Skin epidermis (tissue), 12 donors: ENCODE measurements at regions not wholly inside any gene's neighbourhood (a gene's known extent, or its start where the extent isn't known, plus 50 kb on each side); places are given as distances from the start of the nearest gene placed in this dataset.

ENCODE experiments used
- H3K27ac ChIP-seq, 21 experiments: fragments of 200-600 bp; sonication (generic) in 11 of 21; one replicate each; pipeline ENCODE4 v1.5.0; 2020; ENCODE audit warnings: mild to moderate bottlenecking in 3 of 21, inconsistent platforms in 2 of 21, moderate library complexity in 2 of 21
- H3K4me3 ChIP-seq, 7 experiments: fragments of 200-600 bp; sonication (generic) in 2 of 7; one replicate each; pipeline ENCODE4 v1.5.0; 2020; ENCODE audit warnings: inconsistent platforms in 2 of 7, mild to moderate bottlenecking in 2 of 7, moderate library complexity in 1 of 7

- peak overlapping the region in 2 of 7 experiments; percentile 5 to 6 for H3K4me3 ChIP-seq
- H3K27ac ChIP-seq = no peak overlapping the region
Measured at GRCh38 chr11:133787379-133788141, 57.8 kb downstream of the SPATA19 start.

- Histone ChIP-seq H3K4me3 (no peak overlapping the region), H3K27ac (no peak overlapping the region)
Measured at GRCh38 chr11:133785795-133786340, 59.4 kb downstream of the SPATA19 start.

GRCh38 chr11:133784359-133784758, 61.0 kb downstream of the SPATA19 start:
- Histone ChIP-seq H3K4me3 (no peak overlapping the region), H3K27ac (no peak overlapping the region)

- Histone ChIP-seq H3K27ac (no peak overlapping the region), H3K4me3 (no peak overlapping the region)
Measured at GRCh38 chr11:133782116-133782725, 63.1 kb downstream of the SPATA19 start.

GRCh38 chr11:133778161-133778560, 67.2 kb downstream of the SPATA19 start:
- H3K4me3 ChIP-seq = no peak overlapping the region
- H3K27ac ChIP-seq = no peak overlapping the region

GRCh38 chr11:133776671-133777367, 68.5 kb downstream of the SPATA19 start:
- Histone ChIP-seq H3K27ac (no peak overlapping the region), H3K4me3 (no peak overlapping the region)

GRCh38 chr11:133762538-133762937, 82.8 kb downstream of the SPATA19 start:
- H3K4me3 ChIP-seq = no peak overlapping the region
- no peak overlapping the region for H3K27ac ChIP-seq

GRCh38 chr11:133753150-133753549, 92.2 kb downstream of the SPATA19 start:
- H3K27ac ChIP-seq = no peak overlapping the region
- no peak overlapping the region for H3K4me3 ChIP-seq

- H3K4me3 ChIP-seq = no peak overlapping the region
- no peak overlapping the region for H3K27ac ChIP-seq
Measured at GRCh38 chr11:133749841-133750240, 95.5 kb downstream of the SPATA19 start.

GRCh38 chr11:133747409-133747808, 97.9 kb downstream of the SPATA19 start:
- H3K4me3 ChIP-seq = no peak overlapping the region
- no peak overlapping the region for H3K27ac ChIP-seq

- Histone ChIP-seq H3K4me3 (no peak overlapping the region), H3K27ac (no peak overlapping the region)
Measured at GRCh38 chr11:133746663-133747306, 98.5 kb downstream of the SPATA19 start.

- Histone ChIP-seq H3K27ac (no peak overlapping the region), H3K4me3 (no peak overlapping the region)
Measured at GRCh38 chr11:133745791-133746190, 99.5 kb downstream of the SPATA19 start.

GRCh38 chr11:133742353-133742752, 103.0 kb downstream of the SPATA19 start:
- H3K4me3 ChIP-seq = no peak overlapping the region
- H3K27ac ChIP-seq = no peak overlapping the region

GRCh38 chr11:133740963-133741362, 104.3 kb downstream of the SPATA19 start:
- Histone ChIP-seq H3K4me3 (no peak overlapping the region), H3K27ac (no peak overlapping the region)

- no peak overlapping the region for H3K4me3 ChIP-seq
- H3K27ac ChIP-seq = no peak overlapping the region
Measured at GRCh38 chr11:133739481-133739880, 105.8 kb downstream of the SPATA19 start.

- Histone ChIP-seq H3K4me3 (no peak overlapping the region), H3K27ac (no peak overlapping the region)
Measured at GRCh38 chr11:133738624-133739023, 106.7 kb downstream of the SPATA19 start.

GRCh38 chr11:133733631-133734030, 111.7 kb downstream of the SPATA19 start:
- no peak overlapping the region for H3K4me3 ChIP-seq
- H3K27ac ChIP-seq = no peak overlapping the region

- no peak overlapping the region for H3K27ac ChIP-seq
- H3K4me3 ChIP-seq = no peak overlapping the region
Measured at GRCh38 chr11:133732109-133732674, 113.1 kb downstream of the SPATA19 start.

GRCh38 chr11:133727774-133728173, 117.5 kb downstream of the SPATA19 start:
- no peak overlapping the region for H3K27ac ChIP-seq
- no peak overlapping the region for H3K4me3 ChIP-seq

GRCh38 chr11:133726542-133726941, 118.8 kb downstream of the SPATA19 start:
- Histone ChIP-seq H3K27ac (no peak overlapping the region), H3K4me3 (no peak overlapping the region)
